ENCODE measurements at regions not wholly inside any gene's neighbourhood (a gene's known extent, or its start where the extent isn't known, plus 50 kb on each side); places are given as distances from the start of the nearest gene placed in this dataset.
"Not testable (repeated sequence)": the region's sequence is repeated elsewhere in the genome, so short reads cannot be mapped to it uniquely, and the experiment has no call there.

DNA sequence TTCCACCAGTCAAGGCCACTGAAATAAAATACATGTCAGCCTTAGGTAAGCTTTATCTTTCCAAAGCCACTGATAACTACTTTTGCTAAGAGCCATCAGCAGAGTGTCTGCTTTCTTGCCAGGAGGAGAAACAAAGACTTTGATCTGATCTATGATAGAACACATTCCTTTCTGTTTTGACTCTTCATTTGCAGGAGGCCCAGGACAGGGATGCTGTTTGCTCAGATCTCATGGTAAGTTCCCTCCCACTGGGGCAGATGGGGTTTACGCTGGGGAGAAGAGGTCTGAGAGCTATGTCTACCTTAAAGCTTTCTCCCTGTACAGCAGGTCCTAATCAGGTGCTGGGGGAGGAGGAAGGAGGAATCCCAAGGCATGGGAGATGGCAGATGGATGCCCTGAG lies 497.6 kb downstream of the NTRK2 start:
- H3K9me3 Mint-ChIP-seq: no peaks in the 10 kb centered on the region
- H3K27me3 Mint-ChIP-seq (ENCODE audit: low read depth): no peaks in the 10 kb centered on the region
- no peaks in the 10 kb centered on the region for H3K36me3 Mint-ChIP-seq (ENCODE audit: low read depth)
- H3K4me3 Mint-ChIP-seq: no peak overlapping the region
- H3K27ac Mint-ChIP-seq: no peak overlapping the region
- no peaks in the 10 kb centered on the region for H3K4me1 Mint-ChIP-seq (ENCODE audit: low read depth)

DNA sequence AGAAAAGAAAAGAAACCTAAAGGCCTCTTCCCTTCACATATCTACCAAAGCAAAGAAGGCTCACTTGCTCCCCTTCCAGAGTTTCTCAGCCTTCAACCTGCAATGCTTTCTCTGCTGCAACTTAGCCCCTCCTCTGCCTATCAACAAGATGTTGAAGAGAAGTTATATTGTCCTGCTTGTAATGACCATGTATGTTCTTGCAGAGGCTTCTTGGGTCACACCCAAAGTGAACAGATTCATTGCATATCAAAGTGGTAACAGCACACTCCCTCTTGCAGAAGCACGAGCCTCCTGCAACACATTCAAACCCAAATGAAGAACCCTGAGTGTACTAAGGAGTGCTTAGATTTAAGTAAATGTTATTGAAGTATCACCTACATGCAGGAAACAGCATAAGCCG lies 494.3 kb downstream of the NTRK2 start:
- no peaks in the 10 kb centered on the region for H3K27me3 Mint-ChIP-seq (ENCODE audit: low read depth)
- H3K36me3 Mint-ChIP-seq (ENCODE audit: low read depth): no peaks in the 10 kb centered on the region
- no peaks in the 10 kb centered on the region for H3K9me3 Mint-ChIP-seq
- no peak overlapping the region for H3K4me3 Mint-ChIP-seq
- no peaks in the 10 kb centered on the region for H3K4me1 Mint-ChIP-seq (ENCODE audit: low read depth)
- no peak overlapping the region for H3K27ac Mint-ChIP-seq

DNA sequence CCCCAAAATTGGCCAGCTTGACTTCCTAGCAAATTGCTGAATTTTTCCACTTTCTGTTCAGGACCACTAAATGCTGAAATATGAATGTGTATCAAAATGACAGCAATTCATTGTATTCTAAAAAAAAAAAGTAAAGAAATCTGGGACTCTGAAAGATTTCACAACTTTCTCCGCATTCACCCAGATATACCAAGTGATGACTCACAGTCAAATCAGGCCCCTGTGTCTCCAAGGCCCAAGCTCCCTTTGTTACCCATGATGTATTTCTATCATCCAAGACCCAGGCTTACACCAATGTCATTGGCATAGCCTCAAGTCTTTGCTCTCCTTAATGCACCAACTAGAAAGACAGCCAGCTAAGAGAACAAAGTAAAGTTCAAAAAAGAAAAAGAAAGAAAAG lies 493.9 kb downstream of the NTRK2 start:
- H3K9me3 Mint-ChIP-seq: no peaks in the 10 kb centered on the region
- no peaks in the 10 kb centered on the region for H3K4me1 Mint-ChIP-seq (ENCODE audit: low read depth)
- no peak overlapping the region for H3K27ac Mint-ChIP-seq
- H3K4me3 Mint-ChIP-seq: no peak overlapping the region
- H3K27me3 Mint-ChIP-seq (ENCODE audit: low read depth): no peaks in the 10 kb centered on the region
- no peaks in the 10 kb centered on the region for H3K36me3 Mint-ChIP-seq (ENCODE audit: low read depth)

DNA sequence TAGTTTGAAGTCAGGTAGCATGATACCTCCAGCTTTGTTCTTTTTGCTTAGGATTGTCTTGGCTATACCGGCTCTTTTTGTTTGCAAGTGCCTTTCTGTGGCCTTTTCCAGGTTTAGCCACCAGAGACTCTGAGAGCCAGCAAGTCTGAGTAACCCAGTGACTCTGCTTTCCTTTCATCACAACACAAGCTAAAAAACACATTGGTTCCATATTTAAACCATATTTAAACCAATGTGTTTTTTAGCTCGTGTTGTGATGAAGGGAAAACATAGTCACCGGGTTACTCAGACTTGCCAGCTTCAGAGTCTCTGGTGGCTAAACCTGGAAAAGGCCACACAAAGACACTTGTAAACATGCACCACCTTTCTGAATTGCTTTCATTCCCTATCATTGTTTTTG lies 493.3 kb downstream of the NTRK2 start:
- no peaks in the 10 kb centered on the region for H3K27me3 Mint-ChIP-seq (ENCODE audit: low read depth)
- no peaks in the 10 kb centered on the region for H3K36me3 Mint-ChIP-seq (ENCODE audit: low read depth)
- H3K9me3 Mint-ChIP-seq: no peaks in the 10 kb centered on the region
- H3K4me1 Mint-ChIP-seq (ENCODE audit: low read depth): no peaks in the 10 kb centered on the region
- no peak overlapping the region for H3K4me3 Mint-ChIP-seq
- H3K27ac Mint-ChIP-seq: no peak overlapping the region

DNA sequence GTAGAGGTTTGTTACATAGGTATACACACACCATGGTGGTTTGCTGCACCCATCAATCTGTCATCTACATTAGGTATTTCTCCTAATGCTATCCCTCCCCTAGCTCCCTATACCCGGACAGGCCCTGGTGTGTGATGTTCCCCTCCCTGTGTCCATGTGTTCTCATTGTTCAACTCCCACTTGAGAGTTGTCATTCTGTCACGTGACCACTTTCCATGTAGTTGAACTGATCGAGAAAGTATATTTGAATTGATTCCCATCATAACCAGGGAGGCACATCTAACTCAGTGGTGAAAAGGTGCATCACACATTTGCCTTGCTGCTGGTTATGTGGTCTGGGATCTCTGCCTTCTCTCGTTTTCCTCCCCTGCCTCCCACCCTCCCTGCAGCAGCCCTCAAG lies 491.4 kb downstream of the NTRK2 start:
- H3K4me1 Mint-ChIP-seq (ENCODE audit: low read depth); H3K27ac Mint-ChIP-seq; H3K9me3 Mint-ChIP-seq; H3K36me3 Mint-ChIP-seq (ENCODE audit: low read depth); H3K4me3 Mint-ChIP-seq; H3K27me3 Mint-ChIP-seq (ENCODE audit: low read depth): not testable (repeated sequence)

DNA sequence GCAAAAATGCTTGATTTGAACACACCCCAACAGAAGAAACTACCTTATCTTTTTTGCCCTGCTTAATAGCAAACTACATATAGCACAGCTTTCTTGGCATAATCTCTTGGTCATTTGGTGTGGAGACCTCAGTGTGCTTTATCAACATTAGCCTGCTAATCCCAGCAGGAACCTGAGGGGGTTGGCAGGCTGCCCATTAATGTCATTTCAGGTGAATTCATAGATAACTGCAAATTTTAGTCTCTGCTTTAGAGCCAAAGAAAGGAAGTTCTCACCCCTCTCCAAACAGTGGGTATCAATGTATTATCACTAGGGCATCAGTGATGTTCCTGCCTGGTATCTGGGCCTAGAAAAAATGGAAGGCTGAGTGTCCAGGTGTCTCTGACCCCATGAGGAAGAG lies 489.0 kb downstream of the NTRK2 start:
- Mint-ChIP-seq H3K4me3 (no peak overlapping the region), H3K27me3 (ENCODE audit: low read depth) (no peaks in the 10 kb centered on the region), H3K4me1 (ENCODE audit: low read depth) (no peaks in the 10 kb centered on the region), H3K27ac (no peak overlapping the region), H3K9me3 (no peaks in the 10 kb centered on the region), H3K36me3 (ENCODE audit: low read depth) (no peaks in the 10 kb centered on the region)

DNA sequence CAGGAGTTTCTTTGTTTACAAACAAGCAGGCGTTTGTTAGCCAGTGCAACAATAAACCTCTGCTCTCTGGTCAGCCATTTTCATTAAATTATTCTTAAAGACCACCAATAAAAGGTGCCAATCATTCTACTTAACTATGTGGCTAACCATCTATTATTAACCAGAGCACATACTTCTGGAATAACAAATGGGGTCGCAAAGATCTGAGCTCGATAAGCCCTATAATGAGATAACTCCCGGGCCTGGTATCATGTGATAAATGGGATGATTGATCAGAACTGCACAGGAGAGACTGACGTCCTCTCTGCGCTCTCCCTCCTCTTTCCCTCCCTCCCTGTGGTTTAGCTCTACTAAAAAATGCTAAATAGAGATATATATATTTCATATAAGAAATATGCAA lies 488.2 kb downstream of the NTRK2 start:
- Mint-ChIP-seq H3K27me3 (ENCODE audit: low read depth) (no peaks in the 10 kb centered on the region), H3K4me3 (no peak overlapping the region), H3K27ac (no peak overlapping the region), H3K9me3 (no peaks in the 10 kb centered on the region), H3K4me1 (ENCODE audit: low read depth) (no peaks in the 10 kb centered on the region), H3K36me3 (ENCODE audit: low read depth) (no peaks in the 10 kb centered on the region)

DNA sequence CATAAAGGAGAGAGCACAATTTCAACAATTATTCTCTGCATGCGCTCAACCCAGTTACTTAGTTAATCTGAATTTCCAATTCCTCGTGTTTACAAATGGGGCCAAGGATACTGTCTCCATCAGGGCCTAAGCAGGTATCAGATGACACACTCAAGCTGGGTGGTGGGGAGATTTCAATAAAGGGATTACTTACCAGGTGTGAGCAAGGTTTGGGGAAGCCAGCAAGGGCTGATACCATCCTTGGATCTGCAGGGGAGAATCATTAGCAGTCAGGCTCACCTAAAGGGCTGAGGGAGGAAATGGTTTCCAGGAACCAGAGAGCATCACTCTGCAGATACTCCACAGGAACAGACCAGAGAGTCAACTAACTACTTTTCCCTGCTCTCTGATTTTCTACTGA lies 487.1 kb downstream of the NTRK2 start:
- Mint-ChIP-seq H3K27me3 (ENCODE audit: low read depth) (no peaks in the 10 kb centered on the region), H3K36me3 (ENCODE audit: low read depth) (no peaks in the 10 kb centered on the region), H3K27ac (no peak overlapping the region), H3K4me3 (no peak overlapping the region), H3K4me1 (ENCODE audit: low read depth) (no peaks in the 10 kb centered on the region), H3K9me3 (no peaks in the 10 kb centered on the region)

DNA sequence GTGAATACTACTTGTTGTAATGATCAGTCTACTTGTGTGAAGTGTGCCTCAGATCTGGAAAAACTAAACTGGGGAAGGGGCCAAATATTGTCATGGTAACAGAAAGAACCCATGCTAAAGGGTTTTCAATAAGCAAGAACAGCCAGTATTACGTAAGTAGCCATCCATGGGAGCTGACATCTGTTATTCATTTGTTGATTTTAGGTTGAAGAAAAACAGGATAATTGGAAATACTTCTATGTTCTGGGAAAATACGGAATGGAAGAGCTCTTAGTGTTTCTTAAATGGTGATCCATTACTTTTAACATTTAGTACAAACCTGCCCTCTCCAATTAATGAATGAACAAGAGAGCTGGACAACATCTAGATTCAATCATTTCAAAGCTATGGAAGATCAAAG lies 485.8 kb downstream of the NTRK2 start:
- Mint-ChIP-seq H3K9me3 (no peaks in the 10 kb centered on the region), H3K27ac (no peak overlapping the region), H3K27me3 (ENCODE audit: low read depth) (no peaks in the 10 kb centered on the region), H3K4me3 (no peak overlapping the region), H3K36me3 (ENCODE audit: low read depth) (no peaks in the 10 kb centered on the region), H3K4me1 (ENCODE audit: low read depth) (no peaks in the 10 kb centered on the region)

DNA sequence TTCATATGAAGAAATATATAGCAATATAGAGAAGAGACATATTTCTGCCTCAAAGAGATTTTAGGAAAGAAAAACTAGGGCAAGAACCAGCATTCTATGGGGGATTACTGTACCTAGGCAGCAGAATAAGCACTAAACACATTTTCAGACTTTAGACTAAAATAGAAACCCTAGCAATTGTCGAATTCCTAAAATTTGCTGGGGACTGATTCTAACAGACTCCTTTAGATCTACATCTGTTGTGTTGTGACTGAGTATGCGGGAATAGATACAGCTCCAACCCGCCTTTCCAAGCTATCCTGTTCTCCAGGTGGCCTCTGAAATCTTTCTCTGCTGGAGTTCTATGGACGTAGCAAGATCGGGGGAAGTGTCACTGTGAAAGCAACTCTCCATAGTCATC lies 482.2 kb downstream of the NTRK2 start:
- H3K36me3 Mint-ChIP-seq (ENCODE audit: low read depth): no peaks in the 10 kb centered on the region
- no peaks in the 10 kb centered on the region for H3K4me1 Mint-ChIP-seq (ENCODE audit: low read depth)
- H3K4me3 Mint-ChIP-seq: no peak overlapping the region
- H3K27ac Mint-ChIP-seq: no peak overlapping the region
- no peaks in the 10 kb centered on the region for H3K27me3 Mint-ChIP-seq (ENCODE audit: low read depth)
- no peaks in the 10 kb centered on the region for H3K9me3 Mint-ChIP-seq

DNA sequence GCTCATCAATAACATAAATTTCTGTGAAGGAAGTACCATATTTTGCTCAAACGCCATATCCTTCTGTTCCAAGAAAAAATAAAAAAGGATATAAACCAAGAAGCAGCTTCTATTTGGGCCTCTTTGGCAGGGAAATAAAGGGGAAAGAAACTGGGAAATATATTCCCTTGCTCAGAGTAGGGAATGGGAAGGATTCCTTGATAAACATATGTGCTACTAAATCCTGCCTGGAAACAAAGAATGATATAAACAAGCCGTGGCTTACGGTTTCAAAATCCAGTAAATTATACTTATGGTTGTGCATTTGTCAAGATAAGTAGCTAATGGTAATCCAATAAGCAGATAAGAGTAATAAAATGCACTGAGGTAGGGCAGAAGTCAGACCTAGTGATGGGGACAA lies 481.6 kb downstream of the NTRK2 start:
- H3K4me3 Mint-ChIP-seq: no peak overlapping the region
- no peaks in the 10 kb centered on the region for H3K9me3 Mint-ChIP-seq
- no peak overlapping the region for H3K27ac Mint-ChIP-seq
- no peaks in the 10 kb centered on the region for H3K4me1 Mint-ChIP-seq (ENCODE audit: low read depth)
- no peaks in the 10 kb centered on the region for H3K27me3 Mint-ChIP-seq (ENCODE audit: low read depth)
- H3K36me3 Mint-ChIP-seq (ENCODE audit: low read depth): no peaks in the 10 kb centered on the region

DNA sequence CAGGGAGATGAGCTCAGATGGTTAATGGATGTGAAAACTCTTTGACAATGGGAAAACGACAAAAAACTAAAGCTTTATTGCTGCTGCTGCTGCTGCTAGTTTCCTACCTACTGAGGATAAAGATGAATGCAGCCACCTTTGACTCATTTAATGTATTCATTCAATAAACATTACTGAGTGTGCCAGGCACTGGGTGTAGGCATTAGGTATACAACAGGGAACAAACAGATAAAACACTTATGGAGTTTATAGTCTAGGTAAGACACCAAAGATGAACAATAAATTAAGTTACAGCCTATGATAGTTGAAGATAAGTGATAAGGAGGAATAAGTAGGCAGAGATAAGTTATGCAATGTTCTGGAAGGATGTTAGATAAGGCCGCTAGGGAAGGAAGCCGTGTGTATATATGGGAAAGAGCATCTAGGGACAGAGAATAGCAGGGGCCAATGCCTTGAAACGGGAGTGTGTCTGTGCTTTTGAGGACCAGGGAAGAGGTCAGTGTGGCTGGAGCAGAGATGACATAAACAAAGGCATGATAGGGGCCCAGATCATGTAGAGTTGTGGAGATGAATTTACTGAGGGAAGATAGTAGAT lies 477.6 kb downstream of the NTRK2 start:
- no peak overlapping the region for H3K4me3 Mint-ChIP-seq

DNA sequence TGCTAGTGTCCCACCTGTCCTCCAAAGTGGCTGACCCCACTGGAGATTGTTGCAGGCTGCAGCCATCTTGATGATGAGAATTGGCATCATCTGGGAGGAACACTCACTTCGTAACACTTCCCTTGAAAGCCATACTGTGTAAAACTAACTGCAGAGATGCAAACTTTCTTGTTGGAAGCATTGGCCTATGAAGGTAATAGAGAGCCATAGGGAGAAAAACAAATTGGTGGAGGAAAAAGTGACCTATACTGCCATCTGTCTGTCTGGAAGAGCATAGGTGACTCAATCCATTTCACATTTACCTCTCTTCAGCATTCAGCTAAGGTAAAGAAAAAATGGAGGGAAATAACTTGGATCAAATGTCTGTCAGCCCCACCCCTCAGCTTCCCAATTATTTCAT lies 473.4 kb downstream of the NTRK2 start:
- H3K27me3 Mint-ChIP-seq (ENCODE audit: low read depth): no peaks in the 10 kb centered on the region
- H3K4me1 Mint-ChIP-seq (ENCODE audit: low read depth): no peaks in the 10 kb centered on the region
- H3K9me3 Mint-ChIP-seq: no peaks in the 10 kb centered on the region
- no peaks in the 10 kb centered on the region for H3K36me3 Mint-ChIP-seq (ENCODE audit: low read depth)
- no peak overlapping the region for H3K4me3 Mint-ChIP-seq
- H3K27ac Mint-ChIP-seq: no peak overlapping the region

More for the DNA sequence above, 477.6 kb downstream of the NTRK2 start:
- Mint-ChIP-seq H3K27me3 (ENCODE audit: low read depth) (no peaks in the 10 kb centered on the region), H3K4me1 (ENCODE audit: low read depth) (no peaks in the 10 kb centered on the region), H3K9me3 (no peaks in the 10 kb centered on the region), H3K36me3 (ENCODE audit: low read depth) (no peaks in the 10 kb centered on the region), H3K27ac (no peak overlapping the region)

DNA sequence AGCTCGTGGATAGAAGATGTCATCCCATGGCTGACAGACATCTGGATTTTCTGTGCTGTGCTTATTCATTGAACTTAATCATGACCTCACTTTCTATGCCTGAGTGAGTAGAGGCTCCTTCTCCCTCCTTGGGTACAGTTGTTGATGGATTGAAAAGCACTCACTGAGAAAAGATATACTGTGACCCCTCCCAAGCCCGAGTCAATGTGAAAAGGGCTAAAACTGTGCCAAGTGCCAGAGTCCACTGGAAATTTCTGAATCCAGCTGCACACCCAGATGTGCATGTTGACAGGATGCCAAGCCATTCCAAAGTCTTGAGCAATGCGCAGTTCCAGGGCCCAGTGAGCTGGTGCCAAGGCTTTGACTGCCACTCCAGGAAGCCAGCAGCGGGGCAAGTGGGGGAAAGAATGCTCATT lies 473.0 kb downstream of the NTRK2 start:
- H3K36me3 Mint-ChIP-seq (ENCODE audit: low read depth): no peaks in the 10 kb centered on the region
- no peak overlapping the region for H3K27ac Mint-ChIP-seq
- H3K27me3 Mint-ChIP-seq (ENCODE audit: low read depth): no peaks in the 10 kb centered on the region
- no peaks in the 10 kb centered on the region for H3K4me1 Mint-ChIP-seq (ENCODE audit: low read depth)
- no peaks in the 10 kb centered on the region for H3K9me3 Mint-ChIP-seq
- H3K4me3 Mint-ChIP-seq: no peak overlapping the region

DNA sequence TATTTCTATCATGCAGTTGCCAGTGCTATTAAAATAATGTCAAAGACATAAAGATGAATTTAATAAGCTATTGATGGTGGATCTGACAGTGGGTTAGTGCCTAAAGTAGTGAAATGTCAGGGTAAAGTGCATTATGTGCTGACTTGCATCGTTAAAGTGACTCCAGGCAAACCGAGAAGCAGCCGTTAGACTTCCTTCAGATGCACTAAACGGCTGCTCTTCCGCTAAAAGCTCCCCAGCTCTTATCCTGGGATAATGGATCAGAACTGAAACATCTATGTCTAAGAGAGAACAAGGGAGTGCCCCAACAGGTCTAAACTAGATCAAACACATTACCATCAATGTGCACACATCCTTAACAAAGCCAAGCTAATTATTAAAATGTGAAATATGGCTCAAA lies 468.2 kb downstream of the NTRK2 start:
- Mint-ChIP-seq H3K4me1 (ENCODE audit: low read depth) (no peaks in the 10 kb centered on the region), H3K27me3 (ENCODE audit: low read depth) (no peaks in the 10 kb centered on the region), H3K36me3 (ENCODE audit: low read depth) (no peaks in the 10 kb centered on the region), H3K27ac (no peak overlapping the region), H3K9me3 (peaks cover 5% of the 10 kb centered on the region), H3K4me3 (no peak overlapping the region)

DNA sequence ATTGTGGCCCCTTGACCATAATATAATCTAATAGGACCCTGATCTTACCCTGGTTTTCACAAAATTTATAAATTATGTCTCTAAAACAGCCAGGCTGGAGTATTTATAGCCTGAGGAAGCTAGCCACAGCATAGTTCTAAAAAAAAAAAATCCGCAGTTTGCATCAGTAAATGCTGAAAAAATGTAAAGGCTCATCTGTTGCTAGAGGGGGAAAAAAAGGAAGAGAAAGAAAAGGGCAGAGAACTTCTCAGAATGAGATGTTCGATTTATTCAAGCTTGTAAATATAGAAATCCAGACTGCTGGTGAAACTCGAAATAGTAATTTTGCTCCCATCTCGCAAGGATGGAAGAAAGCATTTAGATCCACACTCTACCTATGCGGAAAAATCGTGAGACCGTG lies 467.5 kb downstream of the NTRK2 start:
- H3K27me3 Mint-ChIP-seq (ENCODE audit: low read depth): no peaks in the 10 kb centered on the region
- H3K4me3 Mint-ChIP-seq: no peak overlapping the region
- no peaks in the 10 kb centered on the region for H3K36me3 Mint-ChIP-seq (ENCODE audit: low read depth)
- H3K27ac Mint-ChIP-seq: no peak overlapping the region
- no peaks in the 10 kb centered on the region for H3K4me1 Mint-ChIP-seq (ENCODE audit: low read depth)
- peaks cover 5% of the 10 kb centered on the region for H3K9me3 Mint-ChIP-seq

All from T-helper 1 cell treated with Interleukin-12 subunit alpha and Interleukin-12 subunit beta and Interleukin-4 antibody, amounts not matched to agents 30 μg/mL and 1 μg/mL, for 36 hours (primary cell).